ENCODE measurements at regions not wholly inside any gene's neighbourhood (a gene's known extent, or its start where the extent isn't known, plus 50 kb on each side); places are given as distances from the start of the nearest gene placed in this dataset.

DNA sequence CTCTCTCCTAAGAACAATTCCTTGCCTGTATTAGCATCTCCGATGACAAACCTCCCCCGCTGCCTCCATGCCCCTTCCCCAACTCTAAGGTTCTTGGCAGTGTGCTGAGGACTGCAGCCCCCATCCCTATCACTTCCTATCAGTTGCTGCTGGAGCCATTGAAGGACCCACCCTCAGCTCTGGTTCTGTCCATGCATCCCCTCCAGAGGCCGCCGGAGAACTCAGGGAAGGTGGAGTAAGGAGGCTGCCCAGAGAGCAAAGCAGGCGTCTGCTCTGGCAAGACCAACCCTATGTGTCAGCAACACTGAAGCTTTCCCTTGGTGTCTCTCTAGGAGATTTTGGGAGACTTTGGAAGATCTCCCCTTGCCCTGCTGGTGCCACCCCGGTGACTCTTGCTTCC is 1139.5 kb downstream of the TBC1D22A start:
- no peak for TF ChIP-seq POLR2AphosphoS5 (IDR thresholded peaks at IDR 0.05; ENCODE audit: low read depth, low read length)
- TF ChIP-seq, protein P1, sequence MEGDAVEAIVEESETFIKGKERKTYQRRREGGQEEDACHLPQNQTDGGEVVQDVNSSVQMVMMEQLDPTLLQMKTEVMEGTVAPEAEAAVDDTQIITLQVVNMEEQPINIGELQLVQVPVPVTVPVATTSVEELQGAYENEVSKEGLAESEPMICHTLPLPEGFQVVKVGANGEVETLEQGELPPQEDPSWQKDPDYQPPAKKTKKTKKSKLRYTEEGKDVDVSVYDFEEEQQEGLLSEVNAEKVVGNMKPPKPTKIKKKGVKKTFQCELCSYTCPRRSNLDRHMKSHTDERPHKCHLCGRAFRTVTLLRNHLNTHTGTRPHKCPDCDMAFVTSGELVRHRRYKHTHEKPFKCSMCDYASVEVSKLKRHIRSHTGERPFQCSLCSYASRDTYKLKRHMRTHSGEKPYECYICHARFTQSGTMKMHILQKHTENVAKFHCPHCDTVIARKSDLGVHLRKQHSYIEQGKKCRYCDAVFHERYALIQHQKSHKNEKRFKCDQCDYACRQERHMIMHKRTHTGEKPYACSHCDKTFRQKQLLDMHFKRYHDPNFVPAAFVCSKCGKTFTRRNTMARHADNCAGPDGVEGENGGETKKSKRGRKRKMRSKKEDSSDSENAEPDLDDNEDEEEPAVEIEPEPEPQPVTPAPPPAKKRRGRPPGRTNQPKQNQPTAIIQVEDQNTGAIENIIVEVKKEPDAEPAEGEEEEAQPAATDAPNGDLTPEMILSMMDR (IDR thresholded peaks at IDR 0.05): no peak

Data from Panc1 (cell line).